H1 (cell line): ENCODE measurements at regions not wholly inside any gene's neighbourhood (a gene's known extent, or its start where the extent isn't known, plus 50 kb on each side); places are given as distances from the start of the nearest gene placed in this dataset.
A peak's percentile ranks its signal among the peaks of the same experiment; 100 is the strongest.

Experiments used
- CTCF ChIA-PET: fragments of 300-600 bp; sonication (Branson Sonifier 250); formaldehyde crosslinking; loops from one replicate; lab custom pipeline; 2021; ENCODE audit not compliant: partially characterized antibody; lab: Charles Lee
- POLR2A ChIA-PET: fragments of 300-600 bp; sonication (Branson Sonifier 250); formaldehyde crosslinking; loops from one replicate; lab custom pipeline; 2021; ENCODE audit warnings: inconsistent platforms; ENCODE audit not compliant: partially characterized antibody; lab: Charles Lee
- DNase-seq, 2 experiments: peaks; one replicate each; pipeline versions ENCODE4 v3.0.0 to v3.0.0-alpha.2; 2010 to 2022; ENCODE audit warnings: low spot score in 2 of 2, low read depth in 1 of 2, mixed read lengths in 1 of 2
- FAIRE-seq: peaks from 2 replicates; lab custom pipeline; 2011; peaks lifted over from hg19 to GRCh38; lab: Jason Lieb, UNC
- H2AFZ ChIP-seq: 2 replicates; pipeline ENCODE4 v1.8.1; 2012; ENCODE audit warnings: low read length, inconsistent platforms
- H2AK5ac ChIP-seq: 2 replicates; pipeline ENCODE4 v1.6.1; 2013; ENCODE audit warnings: low read depth, low read length
- H2BK120ac ChIP-seq: replicated peaks from 2 replicates; pipeline ENCODE3; 2013; ENCODE audit warnings: low read depth, low read length, inconsistent platforms
- H2BK12ac ChIP-seq: 2 replicates; pipeline ENCODE4 v1.6.1; 2013; ENCODE audit warnings: low read depth, low read length
- H2BK15ac ChIP-seq: 2 replicates; pipeline ENCODE4 v1.6.1; 2013; ENCODE audit warnings: low read length
- H2BK20ac ChIP-seq: 2 replicates; pipeline ENCODE4 v1.6.1; 2013; ENCODE audit warnings: low read length
- H2BK5ac ChIP-seq: 2 replicates; pipeline ENCODE4 v1.6.1; 2013; ENCODE audit warnings: low read depth, low read length
- H3K14ac ChIP-seq: 2 replicates; pipeline ENCODE4 v1.6.1; 2013; ENCODE audit warnings: inconsistent platforms; ENCODE audit not compliant: insufficient read length
- H3K18ac ChIP-seq: 2 replicates; pipeline ENCODE4 v1.6.1; 2013; ENCODE audit warnings: low read length; ENCODE audit errors: extremely low read depth
- H3K23ac ChIP-seq: 2 replicates; pipeline ENCODE4 v1.6.1; 2013; ENCODE audit warnings: inconsistent platforms; ENCODE audit not compliant: insufficient read length
- H3K23me2 ChIP-seq: 2 replicates; pipeline ENCODE4 v1.6.1; 2013; ENCODE audit warnings: low read depth, low read length
- H3K27ac ChIP-seq: 2 replicates; pipeline ENCODE4 v1.6.1; 2011; ENCODE audit warnings: low read depth, low read length, inconsistent platforms
- H3K27me3 ChIP-seq, 4 experiments: replicated peaks in 1 of 4; 1 replicate in 1 of 4; 2 replicates in 3 of 4; pipeline versions ENCODE4 v1.6.1 to v1.8.1; 2011 to 2013; ENCODE audit warnings: low read length in 3 of 4, mild to moderate bottlenecking in 3 of 4, inconsistent platforms in 2 of 4, mixed read lengths in 2 of 4, moderate library complexity in 1 of 4; ENCODE audit not compliant: control insufficient read depth in 3 of 4, insufficient read depth in 3 of 4; ENCODE audit errors: extremely low read depth in 1 of 4
- H3K36me3 ChIP-seq, 4 experiments: 2 replicates each; pipeline versions ENCODE4 v1.6.1 to v1.8.1; 2011 to 2013; ENCODE audit warnings: mild to moderate bottlenecking in 4 of 4, low read length in 3 of 4, moderate library complexity in 2 of 4, control low read depth in 1 of 4, inconsistent platforms in 1 of 4; ENCODE audit not compliant: insufficient read depth in 4 of 4, control insufficient read depth in 2 of 4
- H3K4ac ChIP-seq: replicated peaks from 2 replicates; pipeline ENCODE3; 2013; ENCODE audit warnings: low read length, low read depth, mixed read lengths, inconsistent platforms; ENCODE audit not compliant: insufficient read length
- H3K4me1 ChIP-seq, 4 experiments: replicated peaks in 1 of 4; 1 replicate in 1 of 4; 2 replicates in 3 of 4; pipeline versions ENCODE4 v1.6.1 to v1.8.1; 2011 to 2013; ENCODE audit warnings: low read length in 3 of 4, inconsistent platforms in 2 of 4, mixed read lengths in 1 of 4; ENCODE audit not compliant: insufficient read depth in 4 of 4, control insufficient read depth in 3 of 4
- H3K4me2 ChIP-seq, 2 experiments: 2 replicates each; pipeline versions ENCODE4 v1.6.1 to v1.8.1; 2011 to 2013; ENCODE audit warnings: low read depth in 2 of 2, low read length in 2 of 2, control low read depth in 1 of 2, inconsistent platforms in 1 of 2, mild to moderate bottlenecking in 1 of 2; ENCODE audit not compliant: insufficient read depth in 1 of 2
- H3K4me3 ChIP-seq, 4 experiments: fragments of 200-600, 300-600 bp in 1 of 4; sonication (generic), shearing (Covaris generic), sonication (Bioruptor Twin) in 1 of 4; 2 replicates each; pipeline versions ENCODE4 v1.5.1 to v1.8.1; 2011 to 2016; ENCODE audit warnings: low read length in 4 of 4, low read depth in 3 of 4, control low read depth in 2 of 4, inconsistent platforms in 2 of 4, mild to moderate bottlenecking in 2 of 4, mixed read lengths in 1 of 4, moderate library complexity in 1 of 4; ENCODE audit not compliant: insufficient read depth in 2 of 4; ENCODE audit errors: extremely low read depth in 1 of 4
- H3K56ac ChIP-seq: replicated peaks from 2 replicates; pipeline ENCODE3; 2013; ENCODE audit warnings: low read depth, mild to moderate bottlenecking, mixed read lengths, low read length, inconsistent platforms; ENCODE audit not compliant: insufficient read length
- H3K79me1 ChIP-seq: 2 replicates; pipeline ENCODE4 v1.6.1; 2013; ENCODE audit warnings: low read depth, low read length, control low read depth
- H3K79me2 ChIP-seq, 2 experiments: 2 replicates each; pipeline versions ENCODE4 v1.6.1 to v1.8.1; 2012 to 2013; ENCODE audit warnings: low read length in 2 of 2, mild to moderate bottlenecking in 2 of 2, inconsistent platforms in 1 of 2; ENCODE audit not compliant: insufficient read depth in 2 of 2, control insufficient read depth in 1 of 2
- H3K9ac ChIP-seq, 4 experiments: replicated peaks in 1 of 4; 1 replicate in 1 of 4; 2 replicates in 3 of 4; pipeline versions ENCODE4 v1.6.1 to v1.8.1; 2011 to 2013; ENCODE audit warnings: low read depth in 3 of 4, low read length in 3 of 4, control low read depth in 2 of 4, mild to moderate bottlenecking in 2 of 4, moderate library complexity in 2 of 4, inconsistent platforms in 1 of 4; ENCODE audit errors: extremely low read depth in 1 of 4
- H3K9me3 ChIP-seq, 2 experiments: 2 replicates each; pipeline versions ENCODE4 v1.6.1 to v1.8.1; 2012 to 2013; ENCODE audit warnings: mild to moderate bottlenecking in 2 of 2, moderate library complexity in 2 of 2, control low read depth in 1 of 2, inconsistent platforms in 1 of 2, low read depth in 1 of 2, low read length in 1 of 2, mixed read lengths in 1 of 2; ENCODE audit not compliant: insufficient read depth in 2 of 2
- H4K20me1 ChIP-seq, 2 experiments: replicated peaks in 1 of 2; 2 replicates each; pipeline versions ENCODE3 to v1.8.1; 2011 to 2013; ENCODE audit warnings: inconsistent platforms in 2 of 2, low read length in 2 of 2, mild to moderate bottlenecking in 1 of 2; ENCODE audit not compliant: insufficient read depth in 2 of 2, control insufficient read depth in 1 of 2
- H4K5ac ChIP-seq: 2 replicates; pipeline ENCODE4 v1.6.1; 2013; ENCODE audit warnings: low read length, low read depth, mixed read lengths, inconsistent platforms; ENCODE audit not compliant: insufficient read length
- H4K8ac ChIP-seq: 2 replicates; pipeline ENCODE4 v1.8.0; 2013; ENCODE audit warnings: mild to moderate bottlenecking, moderate library complexity, low read length, inconsistent platforms; ENCODE audit not compliant: insufficient read depth; ENCODE audit errors: extremely low read depth
- H4K91ac ChIP-seq: replicated peaks from 2 replicates; pipeline ENCODE3; 2013; ENCODE audit warnings: low read length, mixed read lengths, inconsistent platforms; ENCODE audit not compliant: insufficient read length
- CBX5 ChIP-seq: fragments of 300-800, 300-1000 bp; sonication (generic); IDR thresholded peaks from 2 replicates; pipeline ENCODE4 v1.7.1; 2016; ENCODE audit warnings: antibody characterized with exemption, low read length, low read depth
- JUND ChIP-seq: IDR thresholded peaks from 2 replicates; pipeline ENCODE4 v1.6.1; 2011; ENCODE audit warnings: mild to moderate bottlenecking, improper control_type of control experiment, low read length
- KDM4A ChIP-seq: IDR thresholded peaks from one replicate; pipeline ENCODE4 v1.7.1; 2012; ENCODE audit warnings: low read depth, mild to moderate bottlenecking, moderate library complexity, low read length, inconsistent platforms; ENCODE audit not compliant: severe bottlenecking
- NRF1 ChIP-seq: IDR thresholded peaks from 2 replicates; pipeline ENCODE4 v1.6.1; 2011; ENCODE audit warnings: mild to moderate bottlenecking, low read depth, low read length, improper control_type of control experiment
- RNF2 ChIP-seq: fragments of 200-900, 300-1000 bp; sonication (generic); IDR thresholded peaks from 2 replicates; pipeline ENCODE4 v1.7.1; 2016; ENCODE audit warnings: borderline replicate concordance, low read depth, mild to moderate bottlenecking, antibody characterized with exemption, low read length; ENCODE audit not compliant: poor library complexity, severe bottlenecking; ENCODE audit errors: missing control alignments
- SP1 ChIP-seq: IDR thresholded peaks from 2 replicates; pipeline ENCODE4 v1.6.1; 2011; ENCODE audit warnings: low read depth, low read length
- WGBS, 2 experiments: shearing (Covaris generic) in 1 of 2; methylation state at CpG; one replicate each; pipeline versions ENCODE4 v1.1.6 to v1.1.7; 2013 to 2015; ENCODE audit warnings: low lambda C conversion rate in 2 of 2, mixed read lengths in 2 of 2, inconsistent platforms in 1 of 2, low coverage in 1 of 2, missing lambda C conversion rate in 1 of 2; ENCODE audit not compliant: insufficient replicate concordance in 2 of 2, insufficient coverage in 1 of 2, insufficient read length in 1 of 2; ENCODE audit errors: extremely low coverage in 1 of 2, missing lambda C conversion rate in 1 of 2; 5-methylcytosine and 5-hydroxymethylcytosine counted together

DNA sequence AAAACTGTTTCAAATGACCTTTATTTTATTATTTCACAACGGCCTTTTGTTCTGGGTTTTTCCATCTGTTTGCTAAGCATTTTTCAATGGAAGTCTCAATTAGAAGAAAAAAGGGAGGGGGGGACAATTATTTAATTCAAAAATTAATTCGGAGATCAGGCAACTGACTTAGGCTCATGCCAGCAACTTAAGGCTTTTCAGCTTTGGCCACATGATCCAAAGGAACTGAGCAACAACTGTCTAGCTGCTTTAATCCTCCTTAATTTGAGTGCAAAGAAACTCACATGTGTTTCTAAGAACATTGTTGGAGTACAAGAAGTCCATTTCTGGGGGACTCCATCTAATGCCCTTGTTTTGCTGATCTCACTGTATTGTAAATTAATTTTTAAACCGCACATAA, 188.0 kb downstream of the EXOC5 start:
- H4K91ac ChIP-seq: no peak overlapping the region
- H2BK12ac ChIP-seq: no peak overlapping the region
- no peak overlapping the region for H2BK5ac ChIP-seq
- POLR2A ChIA-PET: no interaction called here
- TF ChIP-seq SP1 (no peak), KDM4A (no peak), JUND (no peak), CBX5 (no peak), RNF2 (no peak), NRF1 (no peak)
- H3K4ac ChIP-seq: no peak overlapping the region
- no peak overlapping the region for H4K8ac ChIP-seq
- no peak overlapping the region; a peak in 1 of 4 replicates for H3K4me2 ChIP-seq
- no peaks in the 10 kb centered on the region; the same call in 1 of the 2 replicates for H3K79me1 ChIP-seq
- CTCF ChIA-PET: interaction anchor here (0.9 to 2.0 kb wide), 4 partner anchors 12 to 590 kb away, joined by 3 to 5 read pairs (median 4); no protein-coding TSS in a partner anchor
- H2BK20ac ChIP-seq: no peak overlapping the region
- H3K36me3 ChIP-seq: no peaks in the 10 kb centered on the region
- H3K4me3 ChIP-seq: no peak overlapping the region
- 75% methylated on average over 3 of the region's 3 CpGs; no CpG with 5 or more reads in 1 of the 2 experiments for WGBS, 2 experiments
- DNase-seq: no peak
- H3K14ac ChIP-seq: no peak overlapping the region
- H3K27ac ChIP-seq: no peak overlapping the region
- no peaks in the 10 kb centered on the region for H3K9me3 ChIP-seq
- no peak for FAIRE-seq
- no peak overlapping the region for H2AK5ac ChIP-seq
- no peak overlapping the region for H3K23ac ChIP-seq
- H3K27me3 ChIP-seq: no peaks in the 10 kb centered on the region; a peak in 2 of 7 replicates
- peaks cover 2 to 7% (median 5%) of the 10 kb centered on the region in 4 experiments; a peak in 4 of 7 replicates for H3K4me1 ChIP-seq
- no peak overlapping the region for H3K9ac ChIP-seq
- H3K18ac ChIP-seq: 0 out of 2 replicates have a peak overlapping the region, but pooled peaks have one; percentile 10
- no peak overlapping the region for H4K5ac ChIP-seq
- no peaks in the 10 kb centered on the region for H4K20me1 ChIP-seq
- no peaks in the 10 kb centered on the region for H3K79me2 ChIP-seq
- no peak overlapping the region for H2BK120ac ChIP-seq
- H2BK15ac ChIP-seq: no peak overlapping the region
- no peak overlapping the region for H3K56ac ChIP-seq
- no peak overlapping the region for H2AFZ ChIP-seq
- no peaks in the 10 kb centered on the region for H3K23me2 ChIP-seq
